NCI-H1694 (cell line): ENCODE measurements at regions not wholly inside any gene's neighbourhood (a gene's known extent, or its start where the extent isn't known, plus 50 kb on each side); places are given as distances from the start of the nearest gene placed in this dataset.
"Not testable (repeated sequence)": the region's sequence is repeated elsewhere in the genome, so short reads cannot be mapped to it uniquely, and the experiment has no call there.

Experiments used
- DNase-seq: peaks from one replicate; lab custom pipeline; 2025; lab: John Stamatoyannopoulos, UW

DNA sequence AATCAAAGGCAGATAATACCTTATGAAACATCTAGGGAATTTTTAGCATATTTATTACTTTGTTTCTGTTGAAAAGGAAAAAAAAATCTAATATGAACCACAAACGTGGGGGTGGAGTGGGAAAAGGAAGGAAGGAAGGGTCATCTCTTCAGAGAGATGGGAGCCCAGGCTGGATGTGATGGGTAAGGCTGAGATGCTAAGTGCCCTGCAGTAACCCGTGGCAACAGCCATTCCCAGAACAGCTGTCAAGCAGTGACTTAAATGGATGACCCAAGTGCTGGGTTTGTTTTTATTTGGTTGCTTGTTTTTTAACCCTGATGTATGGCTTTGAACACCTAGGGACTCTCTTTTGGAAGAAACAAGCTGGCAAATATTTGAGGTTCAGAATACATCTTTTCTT, 50.7 kb upstream of the KLF7 start:
- peak; percentile 51 for DNase-seq

DNA sequence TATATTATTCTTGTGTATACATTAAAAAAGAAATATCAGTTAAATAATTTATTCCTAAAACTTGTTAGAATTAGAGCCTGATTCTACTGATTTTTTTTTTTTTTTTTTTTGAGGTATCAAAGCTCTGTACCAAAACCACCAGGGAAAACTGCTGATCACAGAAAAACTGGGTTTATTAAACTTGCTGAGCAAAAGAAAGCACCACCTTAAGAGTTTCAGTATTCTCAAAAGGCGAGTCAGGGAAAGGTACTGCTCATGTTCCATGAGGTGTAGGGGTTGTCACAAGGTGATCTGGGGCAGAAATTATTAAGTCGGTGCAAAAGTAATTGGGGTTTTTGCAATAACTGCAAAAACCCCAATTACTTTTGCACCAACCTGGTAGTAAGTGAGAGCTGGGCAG, 51.7 kb upstream of the KLF7 start:
- no peak for DNase-seq

DNA sequence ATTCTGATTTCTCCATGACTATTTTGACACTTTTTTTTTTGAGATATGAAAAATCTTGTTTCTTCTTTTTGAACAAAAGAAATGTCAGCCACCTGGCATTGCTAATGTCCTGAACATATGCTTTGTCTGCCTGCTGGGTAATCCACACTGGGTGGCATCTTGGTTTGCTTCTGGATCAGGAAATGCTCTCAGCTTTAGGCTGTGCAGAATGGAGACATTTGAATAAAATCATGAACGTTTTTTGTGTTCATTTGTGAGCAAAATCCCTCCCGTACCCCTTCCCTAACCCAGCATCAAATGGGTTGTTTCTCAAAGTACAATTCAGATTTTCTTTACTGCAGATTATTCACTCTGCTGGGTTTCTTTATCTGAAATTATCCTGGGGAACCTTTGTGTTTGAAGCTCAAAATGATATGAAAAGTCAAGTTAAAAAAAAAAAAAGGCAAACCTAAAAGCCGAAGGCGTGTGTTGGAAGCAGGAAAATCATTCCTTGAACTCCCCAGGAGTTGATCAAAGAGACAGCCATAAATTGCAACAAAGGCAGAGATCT, 53.4 kb upstream of the KLF7 start:
- no peak for DNase-seq

DNA sequence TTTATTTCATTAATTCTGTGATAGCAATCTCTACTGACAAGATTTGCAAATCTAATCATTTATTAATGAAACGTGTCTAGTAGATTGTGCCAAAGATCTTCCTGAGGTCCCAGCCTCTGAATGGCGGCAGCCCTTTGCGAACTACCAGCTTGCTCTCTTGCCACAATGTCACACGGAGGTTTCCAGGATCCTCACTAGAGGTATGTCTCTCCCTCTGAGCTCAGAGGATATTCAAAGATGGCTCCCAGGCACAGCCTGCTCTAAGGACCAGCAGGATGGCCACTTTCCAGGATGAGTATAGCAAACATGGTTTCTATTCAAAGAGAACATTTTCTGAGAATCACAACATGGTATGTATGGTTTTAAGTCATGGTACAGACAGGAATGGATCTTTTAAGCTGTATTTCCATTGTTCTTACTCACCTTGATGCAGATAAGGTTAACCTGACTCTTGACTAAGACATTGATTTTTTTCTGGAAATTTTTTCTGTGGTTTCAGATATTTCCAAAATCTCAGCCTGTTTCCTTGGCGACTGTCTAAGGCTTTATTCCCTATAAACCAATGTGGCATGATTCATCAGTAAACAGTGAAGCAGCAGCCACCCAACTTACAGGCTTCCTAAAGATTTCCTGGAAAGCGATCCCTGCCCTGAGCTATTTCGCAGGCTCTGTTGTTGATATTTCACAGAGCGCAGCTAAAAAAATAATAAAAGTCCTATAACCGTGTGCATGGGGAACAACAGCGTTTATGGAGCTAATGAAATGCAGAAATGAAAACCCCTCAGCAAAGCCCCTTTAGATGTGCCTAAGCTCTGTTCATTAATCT, 54.1 kb upstream of the KLF7 start:
- DNase-seq, result no peak

DNA sequence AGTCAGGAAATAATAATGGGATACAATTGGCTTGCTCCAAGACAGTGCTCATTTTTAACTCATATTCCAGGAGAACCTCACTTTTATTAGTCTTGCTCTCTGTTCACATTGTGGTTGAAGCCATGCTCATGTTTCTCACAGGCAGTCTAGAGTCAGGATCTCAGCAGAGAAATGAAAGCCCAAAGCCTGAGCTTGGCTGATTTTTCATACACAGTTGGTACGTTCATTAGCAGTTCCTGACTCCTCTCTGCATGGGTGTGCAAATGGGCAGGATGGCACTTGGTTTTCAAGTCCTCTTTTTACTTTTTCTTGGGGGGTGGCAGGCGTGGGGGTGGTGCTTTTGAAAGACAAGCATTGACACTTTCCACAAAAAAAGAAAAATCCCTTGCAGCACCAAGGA, 56.0 kb upstream of the KLF7 start:
- DNase-seq, result no peak

DNA sequence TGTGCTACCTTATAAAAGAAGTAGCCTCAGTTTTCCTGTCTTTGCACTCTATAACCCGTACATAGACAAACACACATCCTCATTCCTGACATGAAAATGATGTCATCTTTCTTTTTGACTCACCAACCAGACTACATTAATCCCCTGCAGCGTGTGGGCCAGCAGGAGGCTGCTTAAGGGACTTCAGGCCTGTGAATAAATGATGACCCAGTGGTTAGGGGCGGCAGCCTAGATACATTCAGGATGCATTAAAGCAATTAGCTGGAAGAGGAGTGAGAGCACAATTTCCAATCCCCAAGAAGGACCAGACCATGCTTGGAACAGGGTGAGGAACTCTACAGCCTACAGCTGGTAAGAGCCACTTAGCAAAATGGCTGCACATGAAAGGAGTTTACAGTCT, 57.3 kb upstream of the KLF7 start:
- no peak for DNase-seq

DNA sequence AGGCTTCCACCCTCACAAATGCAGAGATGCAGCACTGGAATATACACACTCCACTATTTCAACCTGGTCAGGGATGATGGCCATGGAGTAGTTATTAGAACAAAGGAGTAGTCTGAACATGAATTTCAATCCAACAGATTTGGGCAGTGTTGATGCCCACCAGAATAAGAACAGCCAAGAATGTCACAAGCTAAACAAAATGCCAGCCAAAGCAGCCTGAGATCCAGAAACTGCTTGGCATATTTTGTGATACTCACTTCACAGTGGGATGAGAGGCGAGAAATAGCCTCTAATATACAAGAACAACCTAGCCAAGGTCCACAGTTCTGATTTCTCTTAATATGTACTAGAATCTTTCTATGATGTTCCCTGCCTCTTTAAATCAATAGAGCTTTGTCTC, 58.6 kb upstream of the KLF7 start:
- no peak for DNase-seq

DNA sequence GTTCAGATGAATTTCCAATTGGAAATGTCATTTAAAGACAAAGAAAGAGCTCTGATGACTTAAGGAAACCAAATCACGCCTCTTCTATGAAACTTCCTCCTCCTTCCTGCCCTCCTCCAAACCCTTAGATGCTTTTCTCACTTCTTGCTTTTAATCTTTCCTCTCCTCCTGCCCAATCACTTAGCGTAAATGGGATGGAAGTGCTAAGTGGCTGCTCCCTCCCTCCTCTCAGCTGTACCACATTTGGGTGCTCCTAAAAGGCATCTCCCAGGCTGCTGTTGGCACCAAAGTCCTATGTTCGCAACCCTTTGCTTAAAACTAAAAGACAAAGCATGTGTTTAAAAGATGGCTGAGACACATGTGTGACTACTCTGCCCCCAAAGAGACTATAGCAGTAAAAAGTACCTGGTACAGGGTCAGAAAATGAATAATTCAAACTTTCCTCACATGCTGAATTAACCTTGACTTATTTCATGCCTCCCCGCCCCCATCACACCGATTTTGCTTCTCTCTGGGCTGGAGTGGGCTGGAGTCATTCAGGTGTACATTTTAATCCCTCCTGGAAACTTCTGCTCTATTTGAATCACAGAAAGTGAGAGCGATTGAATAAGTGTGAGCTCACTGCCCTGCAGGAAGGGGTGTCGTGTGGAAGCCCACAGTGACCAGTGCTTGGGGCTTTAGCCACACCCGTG, 59.2 kb upstream of the KLF7 start:
- DNase-seq, result no peak

DNA sequence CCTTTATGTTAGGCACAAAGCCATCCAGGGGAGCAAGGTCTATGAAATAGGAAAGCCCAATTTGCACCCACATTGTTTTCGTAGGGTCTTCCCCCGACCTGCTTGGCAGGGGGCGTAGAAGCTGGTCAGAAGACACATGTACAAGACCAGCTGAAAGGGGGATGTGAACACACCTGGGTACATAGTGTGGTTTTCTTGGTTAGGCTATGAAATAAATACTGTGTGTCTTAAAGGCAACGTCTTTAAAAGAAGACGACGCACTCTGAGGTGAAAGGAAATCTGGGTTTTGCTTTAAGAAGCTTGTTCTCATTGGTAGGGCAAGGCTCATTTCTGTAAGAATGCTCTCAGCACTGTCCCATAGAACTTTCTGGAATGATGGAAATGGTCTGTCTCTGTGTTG, 60.0 kb upstream of the KLF7 start:
- no peak for DNase-seq

DNA sequence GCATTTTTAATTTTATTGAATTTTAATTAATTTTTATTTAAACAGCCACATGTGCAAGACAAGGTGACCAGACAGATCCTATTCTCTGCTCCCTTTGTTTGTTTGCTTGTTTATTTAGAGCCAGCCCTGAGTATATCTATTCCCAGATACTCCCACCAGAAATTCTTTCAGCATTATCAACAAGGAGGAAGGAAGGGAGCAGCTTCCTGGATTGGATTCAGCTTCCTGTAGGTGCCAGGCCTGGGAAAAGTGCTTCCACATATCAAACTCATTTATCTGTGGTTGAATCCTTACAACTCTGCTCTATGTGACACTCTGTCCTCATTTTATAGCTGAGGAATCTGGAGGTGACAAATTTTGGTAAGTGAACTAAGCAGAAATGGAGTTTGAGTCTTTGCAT, 60.5 kb upstream of the KLF7 start:
- DNase-seq, result no peak

DNA sequence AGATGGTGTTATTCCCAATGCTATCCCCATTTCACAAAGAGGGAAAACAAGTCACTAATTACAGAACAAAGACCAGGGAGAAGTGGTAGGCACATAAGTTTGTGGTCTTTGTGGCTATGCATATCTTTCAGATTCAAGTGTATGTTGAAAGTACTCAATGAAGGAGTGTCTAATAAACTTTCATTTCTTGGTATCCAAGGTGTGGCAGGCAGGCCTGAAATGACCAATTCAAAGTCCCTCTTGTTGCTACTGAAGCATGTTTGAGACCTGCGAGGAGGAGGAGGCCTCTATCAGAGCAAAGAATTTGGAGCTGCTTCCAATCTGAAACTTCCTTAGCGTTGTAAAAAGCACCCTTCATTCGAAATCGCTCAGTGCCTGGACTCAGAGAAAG, 60.9 kb upstream of the KLF7 start:
- DNase-seq, result no peak

DNA sequence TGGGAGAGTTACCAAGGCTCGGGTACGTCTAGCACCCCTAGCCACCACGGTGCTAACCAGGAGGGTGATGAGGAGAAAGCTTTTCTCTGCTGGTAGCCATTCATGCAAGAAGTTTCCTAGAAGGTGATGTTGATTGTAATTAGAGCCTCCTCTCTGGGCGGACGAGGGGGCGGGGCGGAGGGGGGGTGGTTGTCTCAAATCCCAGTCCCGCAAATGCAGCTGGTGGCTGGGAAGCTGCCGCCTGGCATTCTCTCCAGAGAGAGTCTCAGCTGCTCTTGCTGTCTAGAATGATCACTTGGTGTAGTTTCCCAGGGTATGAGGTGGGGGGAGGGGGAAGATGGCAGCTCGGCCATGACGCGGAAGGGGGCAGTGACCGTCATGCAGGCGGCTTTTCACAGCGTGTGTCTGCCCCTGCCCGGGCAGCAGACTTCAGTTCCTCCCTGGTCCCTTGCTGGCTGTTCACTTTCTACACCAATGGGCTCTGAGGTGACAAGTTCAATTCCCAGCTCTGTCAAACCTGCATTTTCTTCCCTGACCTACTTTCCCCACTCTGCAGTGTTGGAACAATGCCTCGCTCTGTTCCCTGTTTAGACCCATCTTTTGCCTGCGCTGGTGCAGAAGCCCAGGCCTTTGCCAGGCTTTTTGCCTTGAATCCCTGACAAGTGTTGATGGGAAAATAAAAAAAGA, 61.5 kb upstream of the KLF7 start:
- no peak for DNase-seq

DNA sequence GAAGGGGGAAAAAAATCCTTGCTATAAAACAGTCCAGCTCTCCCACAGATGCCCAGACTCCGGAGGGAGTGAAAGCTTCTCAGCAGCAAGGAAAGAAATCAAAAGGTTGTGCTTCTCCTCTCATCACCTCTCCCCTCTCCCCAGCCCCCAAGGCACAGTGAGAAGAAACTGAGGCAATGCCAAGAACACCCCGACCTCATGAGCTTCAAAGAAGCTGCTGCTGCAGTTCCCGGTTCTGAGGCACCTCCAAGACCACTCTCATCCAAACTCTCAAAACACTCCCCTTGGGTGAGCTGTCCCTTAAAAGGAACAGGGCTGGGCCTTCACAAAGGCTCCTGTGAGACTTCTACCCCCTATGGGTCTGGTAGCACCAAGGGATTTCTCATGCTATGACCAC, 62.0 kb upstream of the KLF7 start:
- DNase-seq, result no peak

DNA sequence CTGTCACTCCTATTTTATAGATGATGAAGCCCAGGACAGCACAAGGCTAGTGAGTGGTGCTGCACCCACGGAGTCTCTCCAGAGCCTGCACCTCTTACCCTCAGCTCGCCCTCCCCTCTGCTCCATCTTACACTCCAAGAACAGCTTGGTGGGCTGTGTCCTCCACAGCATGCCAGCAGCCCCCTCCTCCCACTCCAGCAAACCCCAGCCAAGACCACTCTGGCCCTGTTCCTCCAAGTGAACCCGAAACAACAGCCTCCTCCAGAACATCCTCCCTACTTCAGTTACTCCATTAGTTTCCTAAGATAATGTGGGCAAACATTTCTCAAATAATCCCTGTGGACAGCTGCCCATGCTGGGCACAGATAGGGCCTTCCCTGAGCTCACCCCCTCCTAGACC, 62.7 kb upstream of the KLF7 start:
- no peak for DNase-seq

DNA sequence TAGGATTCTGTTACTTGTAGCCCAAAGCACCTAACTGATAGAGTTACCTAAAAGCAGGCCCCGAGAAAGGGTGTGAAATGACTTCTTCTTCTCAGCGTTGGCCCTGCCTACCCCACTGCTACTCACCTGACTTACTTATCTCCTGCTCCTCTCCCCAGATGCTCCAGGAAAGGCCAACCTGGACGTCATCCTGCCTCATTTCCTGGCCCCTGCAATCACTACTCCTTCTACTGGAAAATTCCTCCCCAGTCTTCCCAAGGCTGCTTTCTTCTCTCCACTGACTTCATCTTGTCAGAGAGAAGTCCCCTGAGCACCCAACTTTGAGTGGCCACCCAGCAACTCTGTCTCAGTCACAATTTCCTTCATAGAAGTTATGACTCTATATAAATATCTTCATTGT, 63.4 kb upstream of the KLF7 start:
- no peak for DNase-seq

DNA sequence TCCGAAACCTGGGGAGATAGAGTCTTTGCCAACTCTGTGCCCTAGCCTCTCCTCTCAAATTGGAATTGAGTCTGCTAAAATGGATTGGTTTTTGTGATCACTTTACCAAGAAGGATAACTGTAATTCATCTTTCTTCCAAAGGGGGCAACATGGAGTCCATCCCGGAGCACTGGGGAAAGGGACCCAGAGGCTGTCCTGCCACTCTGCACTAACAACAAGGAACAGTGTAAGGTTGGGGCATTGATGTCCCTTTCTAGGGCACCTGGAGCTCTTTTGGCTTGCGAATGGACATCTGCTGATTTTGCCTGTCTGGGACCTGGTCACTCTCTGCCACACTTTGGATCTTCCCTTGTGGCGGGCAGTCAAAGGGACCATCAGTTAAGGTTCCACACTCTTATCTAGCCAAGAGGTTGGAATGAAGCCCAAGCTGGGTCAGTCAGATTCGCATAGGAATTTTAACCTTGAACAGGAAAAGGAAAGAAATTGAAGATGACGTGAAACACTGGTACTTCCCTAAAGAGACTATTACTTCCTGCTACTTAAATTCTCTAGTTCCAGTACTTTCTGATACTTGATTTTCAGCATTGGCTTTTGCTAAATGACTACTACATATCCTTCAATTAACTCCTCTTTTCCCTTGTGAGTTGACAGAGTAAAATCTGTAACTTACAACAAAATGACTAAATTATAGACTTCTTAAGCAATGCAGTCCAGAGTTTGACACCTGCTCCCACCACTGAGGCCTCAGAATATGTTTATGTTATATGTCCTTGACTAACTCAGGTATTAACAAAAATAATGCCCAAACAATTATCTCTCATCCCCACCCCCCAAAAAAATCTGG, 64.7 kb upstream of the KLF7 start:
- peak; percentile 30 for DNase-seq

DNA sequence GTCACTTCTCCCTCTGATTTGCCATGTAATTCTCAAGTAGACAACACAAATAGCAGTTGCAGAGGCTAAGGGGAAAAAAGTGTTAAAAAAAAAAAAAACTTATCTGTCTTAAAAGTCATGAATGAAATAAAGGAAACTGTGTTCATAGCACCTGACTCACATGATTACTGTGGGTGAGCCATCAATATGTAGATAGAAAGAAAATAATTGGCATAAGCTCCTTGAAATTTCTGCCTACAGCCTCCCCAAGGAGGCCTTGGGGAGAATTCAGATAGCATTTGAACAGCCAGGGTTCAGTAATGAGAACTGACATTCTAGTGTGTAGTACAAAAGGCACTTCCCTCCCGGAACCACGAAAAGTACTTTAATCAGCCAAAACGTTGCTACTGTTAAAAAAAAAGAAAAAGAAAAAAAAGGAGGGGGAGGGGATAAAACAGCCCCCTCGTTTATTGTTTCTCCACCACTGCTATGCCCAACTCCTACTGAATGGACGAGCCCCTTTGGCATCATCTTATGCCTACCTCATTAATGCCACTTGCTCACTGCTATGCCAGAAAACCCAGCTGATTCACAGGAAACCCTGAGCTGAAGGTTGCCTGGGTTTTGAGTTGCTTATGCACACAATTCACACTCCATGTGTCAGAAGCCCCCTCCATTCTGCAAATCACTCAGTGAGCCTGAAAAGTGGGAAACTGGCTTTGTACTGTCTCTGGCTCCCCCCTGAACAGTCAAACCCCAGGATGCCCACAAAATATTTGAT, 65.5 kb upstream of the KLF7 start:
- no peak for DNase-seq

DNA sequence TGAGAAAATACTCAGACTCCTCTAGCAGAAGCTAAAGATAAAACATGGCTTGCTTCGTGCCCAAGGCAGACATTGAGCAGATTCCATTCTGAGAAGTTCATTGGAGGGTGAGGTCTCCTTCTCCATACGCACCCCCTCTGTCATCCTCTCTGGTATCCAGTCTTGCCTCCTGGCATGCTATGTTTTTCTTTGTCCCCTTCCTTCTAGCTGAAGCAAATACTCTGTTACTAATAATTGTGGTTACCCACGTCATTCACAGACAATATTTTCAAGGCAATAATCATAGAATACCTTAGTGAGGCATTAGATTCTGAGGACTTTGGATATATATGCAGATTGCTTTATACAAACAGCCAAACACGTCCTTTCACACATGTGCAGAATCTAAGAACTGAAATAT, 66.2 kb upstream of the KLF7 start:
- no peak for DNase-seq

DNA sequence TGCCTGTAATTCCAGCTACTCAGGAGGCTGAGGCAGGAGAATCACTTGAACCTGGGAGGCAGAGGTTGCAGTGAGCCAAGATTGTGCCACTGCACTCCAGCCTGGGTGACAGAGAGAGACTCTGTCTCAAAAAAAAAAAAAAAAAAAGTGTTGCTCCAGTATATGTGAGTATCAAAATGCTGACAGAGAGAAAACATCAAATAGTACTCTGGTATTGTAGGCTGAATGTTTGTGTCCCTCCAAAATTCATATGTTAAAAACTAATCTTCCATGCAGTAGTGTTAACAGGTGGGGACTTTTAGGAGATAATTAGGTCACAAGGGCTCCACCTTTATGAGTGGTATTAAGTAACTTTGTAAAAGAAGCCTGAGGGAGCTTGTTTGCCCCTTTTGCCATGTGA, 67.4 kb upstream of the KLF7 start:
- DNase-seq, result not testable (repeated sequence)

DNA sequence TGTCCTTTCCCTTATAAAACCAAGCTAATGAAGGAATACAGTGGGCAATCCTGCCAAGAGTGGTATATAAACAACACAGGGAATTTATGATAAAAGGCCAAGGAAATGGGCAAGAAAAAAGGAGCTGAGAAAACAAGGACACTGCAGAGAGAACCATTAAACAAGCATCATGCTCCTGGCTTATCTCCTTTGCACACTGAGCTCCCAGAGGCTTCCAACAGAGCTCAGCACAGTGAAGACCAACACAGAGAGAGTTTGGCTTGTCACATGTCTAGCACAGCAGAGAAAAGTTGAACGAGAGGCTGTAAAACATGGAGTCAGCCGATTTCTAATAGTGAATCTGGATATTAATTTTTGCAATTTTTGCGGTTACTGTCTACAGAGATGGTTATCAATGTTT, 68.0 kb upstream of the KLF7 start:
- DNase-seq, result no peak

DNA sequence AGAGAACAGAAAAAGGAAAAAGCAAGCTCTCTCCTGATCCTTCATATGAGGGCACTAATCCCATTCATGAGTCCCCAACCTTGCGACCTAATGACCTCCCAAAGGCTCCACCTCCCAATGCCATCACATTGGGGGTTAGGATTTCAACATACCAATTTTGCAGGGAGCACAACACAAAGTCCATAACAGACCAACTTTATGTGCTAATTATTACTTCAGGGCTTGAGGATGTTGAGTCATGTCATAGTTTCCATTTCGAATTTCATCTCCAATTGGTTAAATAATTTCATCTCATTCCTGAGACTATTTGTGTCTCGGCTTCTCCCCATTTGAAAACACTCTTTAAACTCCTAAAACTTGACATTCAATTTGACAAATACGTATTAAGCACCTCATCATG, 69.9 kb upstream of the KLF7 start:
- DNase-seq, result no peak
